GM04503 (cell line): ENCODE measurements at regions not wholly inside any gene's neighbourhood (a gene's known extent, or its start where the extent isn't known, plus 50 kb on each side); places are given as distances from the start of the nearest gene placed in this dataset.

Source experiments
- DNase-seq: peaks from one replicate; pipeline ENCODE4 v3.0.0-alpha.2; 2012; ENCODE audit warnings: low read depth

- no peak for DNase-seq
These were observed 185.2 kb upstream of the SLC14A2 start for GRCh38 chr18:45430041-45430440.

- no peak for DNase-seq
These were observed 179.5 kb upstream of the SLC14A2 start for GRCh38 chr18:45435810-45436209.

GRCh38 chr18:45437366-45437765 is 177.9 kb upstream of the SLC14A2 start:
- no peak for DNase-seq

GRCh38 chr18:45439851-45440645 is 175.2 kb upstream of the SLC14A2 start:
- no peak for DNase-seq

- no peak for DNase-seq
These were observed 174.0 kb upstream of the SLC14A2 start for GRCh38 chr18:45441110-45441847.

- no peak for DNase-seq
These were observed 171.2 kb upstream of the SLC14A2 start for GRCh38 chr18:45444040-45444439.

GRCh38 chr18:45447355-45448265 is 167.7 kb upstream of the SLC14A2 start:
- DNase-seq, result no peak

- no peak for DNase-seq
These were observed 166.4 kb upstream of the SLC14A2 start for GRCh38 chr18:45448871-45449270.

GRCh38 chr18:45449418-45450227 is 165.7 kb upstream of the SLC14A2 start:
- peak; percentile 3 for DNase-seq

- DNase-seq, result no peak
These were observed 158.9 kb upstream of the SLC14A2 start for GRCh38 chr18:45456090-45457021.

- DNase-seq, result no peak
These were observed 157.2 kb upstream of the SLC14A2 start for GRCh38 chr18:45458033-45458432.

- DNase-seq, result no peak
These were observed 153.1 kb upstream of the SLC14A2 start for GRCh38 chr18:45462179-45462578.

- DNase-seq, result no peak
These were observed 151.8 kb upstream of the SLC14A2 start for GRCh38 chr18:45463451-45463850.

- DNase-seq, result no peak
These were observed 150.7 kb upstream of the SLC14A2 start for GRCh38 chr18:45464619-45465018.

GRCh38 chr18:45467293-45467692 is 148.0 kb upstream of the SLC14A2 start:
- DNase-seq, result no peak

- no peak for DNase-seq
These were observed 147.3 kb upstream of the SLC14A2 start for GRCh38 chr18:45467945-45468344.

- DNase-seq, result no peak
These were observed 136.4 kb upstream of the SLC14A2 start for GRCh38 chr18:45478889-45479288.

- no peak for DNase-seq
These were observed 134.9 kb upstream of the SLC14A2 start for GRCh38 chr18:45480219-45481015.

GRCh38 chr18:45481821-45482220 is 133.5 kb upstream of the SLC14A2 start:
- DNase-seq, result no peak

GRCh38 chr18:45482286-45482685 is 133.0 kb upstream of the SLC14A2 start:
- DNase-seq, result no peak
